HepG2 (cell line): ENCODE measurements at regions not wholly inside any gene's neighbourhood (a gene's known extent, or its start where the extent isn't known, plus 50 kb on each side); places are given as distances from the start of the nearest gene placed in this dataset.

ENCODE experiments used
- ATAC-seq: fragments of 200-7000 bp; cut with Tn5 transposase; 3 replicates; pipeline ENCODE4 v1.9.1; 2020; ENCODE audit warnings: mild to moderate bottlenecking, moderate library complexity
- BruUV-seq: library from RNA; stranded (reverse); fragments of 400-500 nt; replicated peaks from 2 replicates; lab custom pipeline; 2021; lab: Mats Ljungman, UMichigan
- CTCF ChIA-PET: fragments of 300-600 bp; formaldehyde crosslinking; extraction: SDS; loops from one replicate; lab custom pipeline; 2021; ENCODE audit warnings: low total read pairs, inconsistent platforms, low intra/inter-chr PET ratio; lab: Yijun Ruan, JAX
- POLR2A ChIA-PET: fragments of 350-600 bp; sonication (Branson Sonifier 250); formaldehyde crosslinking; loops from one replicate; lab custom pipeline; 2020; ENCODE audit warnings: antibody characterized with exemption, inconsistent platforms; lab: Yijun Ruan, JAX
- DNase-seq: peaks from one replicate; pipeline ENCODE4 v3.0.0-alpha.2; 2015; ENCODE audit warnings: low spot score
- FAIRE-seq: peaks from 3 replicates; lab custom pipeline; 2011; peaks lifted over from hg19 to GRCh38; lab: Jason Lieb, UNC
- H2AFZ ChIP-seq: one replicate; pipeline ENCODE4 v1.6.1; 2011; ENCODE audit warnings: low read length, inconsistent platforms
- H3K27ac ChIP-seq: fragments of 300-600 bp; 3 replicates; pipeline ENCODE4 v1.8.0; 2011; ENCODE audit warnings: mixed run types, mild to moderate bottlenecking, mixed read lengths, low read length, inconsistent platforms; ENCODE audit not compliant: insufficient read depth; ENCODE audit errors: extremely low read length
- H3K27me3 ChIP-seq, 2 experiments: fragments of 200-600 bp in 1 of 2; 2 replicates in 1 of 2; 3 replicates in 1 of 2; pipeline versions ENCODE4 v1.6.0 to v1.8.0; 2011; ENCODE audit warnings: low read length in 2 of 2, mild to moderate bottlenecking in 2 of 2, moderate library complexity in 2 of 2, inconsistent platforms in 1 of 2; ENCODE audit not compliant: insufficient read depth in 2 of 2, control insufficient read depth in 1 of 2
- H3K36me3 ChIP-seq, 2 experiments: fragments of 200-600 bp in 1 of 2; replicated peaks in 1 of 2; 2 replicates in 1 of 2; 3 replicates in 1 of 2; pipeline versions ENCODE4 v1.5.1 to v1.8.0; 2011; ENCODE audit warnings: low read length in 2 of 2, inconsistent platforms in 1 of 2; ENCODE audit not compliant: insufficient read depth in 2 of 2, control insufficient read depth in 1 of 2
- H3K4me1 ChIP-seq: 2 replicates; pipeline ENCODE4 v1.5.1; 2012; ENCODE audit warnings: low read length, inconsistent platforms; ENCODE audit not compliant: insufficient read depth
- H3K4me2 ChIP-seq: 2 replicates; pipeline ENCODE4 v1.6.0; 2011; ENCODE audit warnings: low read depth, low read length, inconsistent platforms
- H3K4me3 ChIP-seq, 3 experiments: fragments of 200-600 bp in 1 of 3; sonication (generic), shearing (Covaris generic) in 1 of 3; replicated peaks in 1 of 3; 2 replicates each; pipeline ENCODE4 v1.5.1; 2011 to 2016; ENCODE audit warnings: low read length in 3 of 3, inconsistent platforms in 2 of 3, low read depth in 2 of 3, mild to moderate bottlenecking in 2 of 3, control low read depth in 1 of 3, mixed read lengths in 1 of 3; ENCODE audit not compliant: insufficient read depth in 1 of 3
- H3K79me2 ChIP-seq: one replicate; pipeline ENCODE4 v1.6.1; 2011; ENCODE audit warnings: low read length, inconsistent platforms; ENCODE audit not compliant: insufficient read depth
- H3K9ac ChIP-seq: 2 replicates; pipeline ENCODE4 v1.6.0; 2011; ENCODE audit warnings: mild to moderate bottlenecking, low read depth, low read length, inconsistent platforms; ENCODE audit not compliant: insufficient read depth
- H3K9me3 ChIP-seq: 2 replicates; pipeline ENCODE4 v1.5.1; 2012; ENCODE audit warnings: mild to moderate bottlenecking, low read length
- H4K20me1 ChIP-seq: 2 replicates; pipeline ENCODE4 v1.6.0; 2011; ENCODE audit warnings: inconsistent platforms, mild to moderate bottlenecking, low read length, moderate library complexity; ENCODE audit not compliant: insufficient read depth
- ATF7-NPFF ChIP-seq: sonication (generic); formaldehyde crosslinking; IDR thresholded peaks from 2 replicates; pipeline ENCODE4 v1.8.1; 2023; ENCODE audit warnings: mild to moderate bottlenecking, low read depth, missing genetic modification reagents, moderate library complexity
- DNMT3B ChIP-seq: conservative IDR thresholded peaks from 2 replicates; pipeline ENCODE4 v1.6.1; 2016; ENCODE audit warnings: missing biosample characterization, control low read depth
- EEA1 ChIP-seq: sonication (generic); formaldehyde crosslinking; IDR thresholded peaks from 2 replicates; pipeline ENCODE4 v1.5.1; 2020; ENCODE audit warnings: mild to moderate bottlenecking, missing genetic modification reagents, borderline replicate concordance
- GPN1 ChIP-seq: sonication (generic); formaldehyde crosslinking; IDR thresholded peaks from 2 replicates; pipeline ENCODE4 v1.5.1; 2020; ENCODE audit warnings: missing genetic modification reagents, borderline replicate concordance
- HOXA3 ChIP-seq: sonication (generic); formaldehyde crosslinking; IDR thresholded peaks from 2 replicates; pipeline ENCODE4 v1.5.0; 2020; ENCODE audit warnings: missing genetic modification reagents
- RARA ChIP-seq: IDR thresholded peaks from 2 replicates; pipeline ENCODE4 v1.6.1; 2016; ENCODE audit warnings: missing genetic modification reagents, missing compliant biosample characterization
- SMAD9 ChIP-seq: sonication (generic); formaldehyde crosslinking; IDR thresholded peaks from 2 replicates; pipeline ENCODE4 v1.5.1; 2020; ENCODE audit warnings: mild to moderate bottlenecking, missing genetic modification reagents
- ZFP36L2 ChIP-seq: sonication (generic); formaldehyde crosslinking; IDR thresholded peaks from 2 replicates; pipeline ENCODE4 v1.4.0; 2020; ENCODE audit warnings: missing genetic modification reagents
- ZNF589 ChIP-seq: sonication (generic); formaldehyde crosslinking; conservative IDR thresholded peaks from 2 replicates; pipeline ENCODE4 v1.8.0; 2022; ENCODE audit warnings: mild to moderate bottlenecking, moderate library complexity, missing genetic modification reagents
- in situ Hi-C: cut with HindIII; loops from 2 replicates; pipeline ENCODE4 v1.10.0; 2017; ENCODE audit warnings: low pct_unique_long_range_greater_than_20kb; ENCODE audit not compliant: extremely low pct_ligation_motif_present
- intact Hi-C: fragments of 100-400 bp; cut with micrococcal nuclease; formaldehyde crosslinking; loops from one replicate; pipeline ENCODE4 v1.10.0; 2022; ENCODE audit not compliant: unreplicated experiment
- TF ChIP-seq, protein P1 (sequence below): sonication (generic); formaldehyde crosslinking; IDR thresholded peaks from 2 replicates; pipeline ENCODE4 v1.8.1; 2023; ENCODE audit warnings: missing genetic modification reagents, inconsistent platforms, borderline replicate concordance

DNA sequence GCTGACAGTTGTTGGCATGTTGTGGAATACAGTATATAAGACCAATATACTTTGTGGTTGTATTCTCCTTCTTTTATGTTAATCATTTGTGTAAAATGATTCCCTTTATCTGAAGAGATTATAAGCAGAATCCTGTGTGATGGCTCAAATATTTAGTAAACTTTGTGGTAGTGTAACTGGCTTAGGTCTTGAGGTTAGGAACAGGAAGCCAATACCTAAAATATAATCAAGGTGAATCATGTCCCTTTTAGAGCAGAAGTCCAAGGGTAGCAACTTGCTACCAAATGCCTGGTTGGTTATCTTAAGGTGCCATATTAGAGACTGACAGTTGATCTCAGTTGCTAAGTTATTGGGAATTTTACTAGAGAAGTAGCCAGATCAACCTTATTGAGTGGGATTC lies 398.5 kb upstream of the ADAMTS5 start:
- Histone ChIP-seq H3K27ac (no peak overlapping the region), H3K9ac (no peak overlapping the region), H3K9me3 (peaks cover 95% of the 10 kb centered on the region), H3K27me3 (no peaks in the 10 kb centered on the region), H3K79me2 (no peaks in the 10 kb centered on the region), H2AFZ (no peak overlapping the region), H3K4me3 (no peak overlapping the region), H4K20me1 (no peaks in the 10 kb centered on the region), H3K4me2 (no peak overlapping the region), H3K36me3 (no peaks in the 10 kb centered on the region)
- intact Hi-C loops = no loop called here
- CTCF ChIA-PET = no interaction called here
- no TSS peak for BruUV-seq
- POLR2A ChIA-PET = no interaction called here
- ATAC-seq (no peak), FAIRE-seq (no peak)
- in situ Hi-C loops = no loop called here
- TF ChIP-seq, protein P1, sequence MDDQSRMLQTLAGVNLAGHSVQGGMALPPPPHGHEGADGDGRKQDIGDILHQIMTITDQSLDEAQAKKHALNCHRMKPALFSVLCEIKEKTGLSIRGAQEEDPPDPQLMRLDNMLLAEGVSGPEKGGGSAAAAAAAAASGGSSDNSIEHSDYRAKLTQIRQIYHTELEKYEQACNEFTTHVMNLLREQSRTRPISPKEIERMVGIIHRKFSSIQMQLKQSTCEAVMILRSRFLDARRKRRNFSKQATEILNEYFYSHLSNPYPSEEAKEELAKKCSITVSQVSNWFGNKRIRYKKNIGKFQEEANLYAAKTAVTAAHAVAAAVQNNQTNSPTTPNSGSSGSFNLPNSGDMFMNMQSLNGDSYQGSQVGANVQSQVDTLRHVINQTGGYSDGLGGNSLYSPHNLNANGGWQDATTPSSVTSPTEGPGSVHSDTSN (CRISPR knock-in tag) = no peak
- no peak for TF ChIP-seq EEA1 (CRISPR knock-in tag)
- TF ChIP-seq DNMT3B (CRISPR knock-in tag) = no peak
- no peak for TF ChIP-seq HOXA3 (CRISPR knock-in tag)
- TF ChIP-seq ZNF589 (CRISPR knock-in tag) = no peak
- TF ChIP-seq RARA (CRISPR knock-in tag) = no peak
- no peak for TF ChIP-seq SMAD9 (CRISPR knock-in tag)
- TF ChIP-seq GPN1 = no peak
- TF ChIP-seq ZFP36L2 = no peak
- TF ChIP-seq ATF7-NPFF = no peak
- TF ChIP-seq, all 625 proteins: peak for 0
- DNase-seq = no peak
- H3K4me1 ChIP-seq = no peaks in the 10 kb centered on the region
